ENCODE measurements at regions not wholly inside any gene's neighbourhood (a gene's known extent, or its start where the extent isn't known, plus 50 kb on each side); places are given as distances from the start of the nearest gene placed in this dataset.
A peak's percentile ranks its signal among the peaks of the same experiment; 100 is the strongest.
"Not testable (repeated sequence)": the region's sequence is repeated elsewhere in the genome, so short reads cannot be mapped to it uniquely, and the experiment has no call there.

DNA sequence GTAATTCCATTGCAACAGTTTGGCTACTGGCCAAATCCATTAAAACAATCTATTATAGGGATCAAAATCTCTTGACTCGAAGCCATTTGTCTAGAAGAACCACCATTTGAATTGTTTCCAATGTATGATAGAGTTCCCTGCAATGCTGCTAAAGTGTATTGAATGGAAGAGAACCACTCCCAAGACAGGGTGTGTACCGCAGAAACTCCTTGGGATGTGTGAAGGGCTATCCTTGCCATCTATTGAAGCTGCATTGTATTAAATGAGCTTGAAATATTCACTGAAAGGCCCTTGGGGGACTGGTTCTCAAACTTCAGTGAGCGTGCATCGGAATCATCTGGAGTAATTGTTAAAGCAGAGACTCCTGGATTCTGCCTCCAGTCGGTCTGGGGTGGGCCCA lies 260.4 kb upstream of the MEIS1 start:
- DNase-seq (ENCODE audit: low read depth in 2 of 2), result no peak

DNA sequence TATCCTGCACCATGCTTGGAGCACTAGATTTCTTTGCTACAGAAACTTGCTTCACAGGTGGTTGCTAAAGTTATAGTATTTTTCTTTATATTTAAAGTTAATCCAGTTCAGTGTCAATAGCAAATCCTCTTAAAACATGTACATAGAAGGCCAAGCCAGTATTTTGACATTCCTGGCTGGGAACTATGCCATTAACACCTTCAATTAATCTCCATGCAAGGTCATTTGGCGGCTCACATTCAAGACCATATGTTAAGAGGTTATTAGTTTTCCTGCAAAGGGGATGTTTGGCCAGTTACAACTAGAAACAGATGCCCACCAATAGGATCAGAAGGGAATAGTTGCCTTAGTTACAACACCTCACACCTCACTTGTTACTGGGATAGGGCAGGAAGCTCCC lies 261.3 kb upstream of the MEIS1 start:
- no peak for DNase-seq (ENCODE audit: low read depth in 2 of 2)

DNA sequence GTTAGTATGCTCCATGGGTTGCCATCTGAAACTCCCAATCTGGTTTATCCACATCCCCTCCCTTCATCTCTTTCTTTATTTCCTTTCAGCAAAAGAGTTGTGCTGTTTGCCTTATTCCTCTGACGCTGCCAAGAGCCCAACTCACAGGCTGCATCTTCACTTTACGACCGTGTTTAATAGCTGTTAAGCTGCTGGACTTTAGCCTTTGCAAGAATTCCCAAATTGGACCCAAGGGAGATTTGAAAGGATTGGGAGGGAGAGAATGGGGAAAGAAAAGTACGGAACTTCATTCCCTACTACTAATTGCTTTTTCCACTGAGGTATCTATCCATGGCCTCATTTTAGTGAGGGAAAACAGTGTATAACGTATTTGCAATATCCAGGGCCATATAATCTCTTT lies 263.4 kb upstream of the MEIS1 start:
- DNase-seq (ENCODE audit: low read depth in 2 of 2), result no peak

- DNase-seq (ENCODE audit: low read depth in 2 of 2), result no peak
Measured at GRCh38 chr2:66170744-66171330, 264.1 kb upstream of the MEIS1 start.

DNA sequence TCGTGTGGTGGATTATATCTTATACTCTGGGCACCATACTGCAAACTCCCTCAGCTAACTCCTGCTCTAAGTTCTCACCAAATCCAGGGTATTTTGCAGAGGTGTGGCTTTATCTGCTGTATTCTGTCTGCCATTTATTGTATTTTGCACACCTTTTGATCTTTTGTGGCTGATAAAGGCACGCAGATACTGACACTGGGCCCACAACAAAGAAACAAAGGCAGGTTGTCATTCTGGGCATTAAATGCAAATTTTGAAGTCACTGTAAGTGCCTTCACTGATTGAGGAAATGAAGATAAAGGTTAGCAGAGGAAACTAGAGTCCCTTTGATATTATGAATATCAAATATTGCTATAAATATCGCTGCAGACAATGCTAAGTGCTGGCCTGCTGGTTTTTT lies 265.8 kb upstream of the MEIS1 start:
- no peak for DNase-seq (ENCODE audit: low read depth in 2 of 2)

GRCh38 chr2:66164470-66164869 lies 270.5 kb upstream of the MEIS1 start:
- no peak for DNase-seq (ENCODE audit: low read depth in 2 of 2)

DNA sequence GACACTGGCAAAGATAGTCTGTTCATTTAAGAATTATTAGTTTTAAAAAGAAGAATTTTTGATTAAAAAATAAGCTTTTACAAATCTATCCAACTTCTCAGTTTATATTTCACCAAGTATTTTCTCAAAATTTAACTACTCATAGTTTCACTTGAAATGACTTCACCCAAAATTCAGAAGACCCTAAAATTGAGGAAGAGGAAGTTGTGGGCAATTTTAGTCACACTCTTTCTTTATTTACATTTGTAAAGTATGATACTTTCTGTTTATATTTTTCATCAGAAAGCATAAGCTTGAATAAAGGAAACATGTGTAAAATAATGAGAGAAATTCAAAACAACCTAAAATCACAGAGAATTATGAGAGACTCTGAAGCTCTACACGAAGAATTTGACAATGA lies 278.8 kb upstream of the MEIS1 start:
- DNase-seq (ENCODE audit: low read depth in 2 of 2), result no peak

GRCh38 chr2:66153941-66154340 lies 281.0 kb upstream of the MEIS1 start:
- no peak for DNase-seq (ENCODE audit: low read depth in 2 of 2)

- DNase-seq (ENCODE audit: low read depth in 2 of 2), result no peak
Measured at GRCh38 chr2:66145490-66145889, 289.4 kb upstream of the MEIS1 start.

GRCh38 chr2:66144324-66144723 lies 290.6 kb upstream of the MEIS1 start:
- not testable (repeated sequence) for DNase-seq (ENCODE audit: low read depth in 2 of 2)

DNA sequence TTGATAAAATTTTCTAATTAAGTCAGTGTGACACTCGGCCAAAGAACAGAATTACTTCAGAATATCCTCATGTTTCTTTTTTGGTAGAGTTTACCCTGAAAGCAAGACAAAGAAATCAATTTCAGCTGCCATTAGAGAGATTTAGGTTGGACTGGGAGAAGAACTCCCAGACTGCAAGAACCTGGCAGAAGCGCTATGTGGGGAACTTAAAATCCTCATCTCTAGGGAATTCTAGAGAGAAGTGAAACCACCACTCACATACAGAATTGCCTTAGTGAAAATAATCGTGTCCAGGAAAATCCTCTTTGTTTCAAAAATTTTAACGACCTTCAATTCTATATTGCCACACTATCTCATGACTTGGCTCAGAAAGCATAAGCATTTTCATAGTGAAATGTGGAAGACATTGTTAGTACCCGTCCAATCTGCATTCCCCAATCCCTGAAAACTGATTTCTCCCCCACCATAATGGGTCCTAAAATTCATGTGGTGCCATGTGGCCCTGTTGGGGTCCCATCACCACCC lies 297.3 kb upstream of the MEIS1 start:
- no peak for DNase-seq (ENCODE audit: low read depth in 2 of 2)

DNA sequence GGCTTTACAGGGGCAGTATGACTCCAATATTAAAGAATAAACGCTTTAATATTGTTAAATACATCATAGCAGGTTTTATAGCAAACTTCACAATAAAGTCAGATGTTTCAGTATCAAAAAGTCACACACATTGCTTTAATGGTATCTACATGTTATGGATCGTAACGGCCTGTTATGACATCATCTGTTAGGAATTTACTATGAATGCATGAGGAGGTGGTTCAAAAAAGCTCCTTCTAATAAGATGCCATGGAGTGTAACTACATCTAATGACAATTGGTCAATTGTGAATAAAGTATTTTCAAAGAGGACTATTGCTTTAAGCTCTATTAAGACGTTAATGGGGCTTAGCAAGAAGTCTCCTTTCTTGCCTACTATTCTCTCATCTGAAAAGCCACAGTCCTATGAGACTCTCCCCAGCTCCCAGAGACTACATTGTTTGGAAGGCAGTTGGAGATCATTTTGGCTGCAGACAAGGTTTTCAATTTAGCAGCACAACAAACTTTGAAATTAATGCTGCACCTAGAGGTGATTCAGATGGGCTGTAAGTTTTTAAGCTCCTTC lies 300.7 kb upstream of the MEIS1 start:
- DNase-seq (ENCODE audit: low read depth in 2 of 2), result peak; percentile 1 to 2

- DNase-seq (ENCODE audit: low read depth in 2 of 2), result no peak
Measured at GRCh38 chr2:66127656-66128055, 307.3 kb upstream of the MEIS1 start.

DNA sequence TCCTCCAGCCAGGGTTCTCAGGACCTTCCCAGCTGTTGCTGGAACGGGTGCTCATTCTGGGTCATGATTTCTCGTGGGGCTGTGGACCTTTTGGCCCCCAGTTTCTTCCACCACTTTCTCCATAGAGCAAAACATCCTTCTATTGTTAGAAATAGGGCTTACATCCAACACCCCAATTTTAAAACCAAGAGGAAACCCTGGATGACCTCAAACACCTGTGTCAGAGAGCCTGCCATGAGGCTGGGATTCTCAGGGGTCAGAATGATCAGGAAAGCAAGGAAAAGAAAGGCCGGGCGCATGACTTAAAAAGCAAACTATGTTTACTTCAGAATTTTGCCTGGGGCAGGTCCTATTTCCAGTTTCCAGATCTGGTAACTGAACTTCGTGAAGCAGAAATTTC lies 307.9 kb upstream of the MEIS1 start:
- DNase-seq (ENCODE audit: low read depth in 2 of 2), result no peak

GRCh38 chr2:66125951-66126350 lies 309.0 kb upstream of the MEIS1 start:
- no peak for DNase-seq (ENCODE audit: low read depth in 2 of 2)

DNA sequence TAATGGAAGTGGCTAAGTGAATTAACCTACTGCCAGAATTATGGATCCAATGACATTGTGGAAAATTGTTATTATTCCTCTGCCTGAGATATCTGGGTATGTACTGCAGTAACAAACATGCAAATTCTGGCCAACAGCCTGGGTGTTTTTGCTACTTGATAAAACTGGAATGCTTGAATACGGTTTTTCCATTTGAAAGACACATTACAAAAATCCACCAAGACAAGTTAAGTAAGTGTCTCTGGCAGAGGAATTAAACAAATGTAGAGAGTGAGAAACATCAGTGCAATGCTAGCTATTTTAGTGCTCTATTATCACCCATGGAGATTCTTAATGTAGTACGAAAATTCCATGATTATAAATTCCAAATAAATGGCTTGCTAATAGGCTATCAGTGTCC lies 312.4 kb upstream of the MEIS1 start:
- no peak for DNase-seq (ENCODE audit: low read depth in 2 of 2)

GRCh38 chr2:66121946-66122345 lies 313.0 kb upstream of the MEIS1 start:
- no peak for DNase-seq (ENCODE audit: low read depth in 2 of 2)

- DNase-seq (ENCODE audit: low read depth in 2 of 2), result no peak
Measured at GRCh38 chr2:66113988-66114625, 320.8 kb upstream of the MEIS1 start.

DNA sequence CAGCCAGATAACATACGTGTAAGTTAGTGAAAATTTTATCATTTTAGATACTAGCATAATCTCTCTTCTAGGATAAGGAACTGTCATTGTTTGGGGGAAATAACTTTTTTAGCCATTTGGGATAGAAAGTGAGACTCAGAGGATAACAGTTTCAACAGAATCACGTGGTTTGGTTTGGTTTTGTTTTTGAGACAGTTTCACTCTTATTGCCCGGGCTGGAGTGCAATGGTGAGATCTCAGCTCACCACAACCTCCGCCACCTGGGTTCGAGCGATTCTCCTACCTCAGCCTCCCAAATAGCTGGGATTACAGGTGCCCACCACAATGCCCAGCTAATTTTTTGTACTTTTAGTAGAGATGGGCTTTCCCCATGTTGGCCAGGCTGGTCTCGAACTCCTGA lies 323.2 kb upstream of the MEIS1 start:
- DNase-seq (ENCODE audit: low read depth in 2 of 2), result no peak

DNA sequence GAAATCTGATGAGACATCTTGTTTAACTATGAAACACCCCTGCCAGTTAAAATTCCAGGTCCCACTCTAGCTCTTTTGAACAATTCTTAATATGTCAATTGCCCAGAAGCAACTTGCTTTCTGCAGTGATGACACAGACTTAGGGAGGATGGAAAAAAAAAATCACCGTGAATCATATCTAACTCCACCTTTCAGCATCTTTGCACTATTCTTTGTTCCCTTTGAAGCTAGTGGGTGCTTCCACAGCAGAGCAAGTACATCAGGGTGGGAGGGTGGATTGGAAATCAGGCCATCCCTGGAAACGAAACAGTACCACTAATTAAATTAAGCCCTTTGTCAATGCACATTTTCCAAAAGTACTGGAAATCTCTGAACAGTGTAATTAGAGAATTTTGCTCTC lies 324.3 kb upstream of the MEIS1 start:
- no peak for DNase-seq (ENCODE audit: low read depth in 2 of 2)

DNA sequence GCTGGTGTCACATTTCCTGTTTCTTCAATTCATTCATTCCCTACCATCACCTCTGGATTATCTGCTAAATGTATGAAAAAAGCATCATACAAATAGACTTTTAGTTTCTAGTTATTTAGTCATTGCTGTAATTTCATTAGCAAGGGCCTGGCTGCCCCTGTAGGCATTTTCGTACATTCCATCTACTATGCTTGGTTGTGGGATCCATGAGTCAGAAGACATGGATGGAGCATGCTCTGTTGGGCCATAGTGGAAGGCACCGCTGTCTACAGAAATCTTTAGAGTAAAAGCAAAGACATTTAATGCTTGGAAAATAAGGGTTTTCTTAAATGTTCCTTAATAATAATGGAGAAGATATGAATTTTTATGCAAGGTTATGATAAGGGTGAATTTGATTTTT lies 324.8 kb upstream of the MEIS1 start:
- DNase-seq (ENCODE audit: low read depth in 2 of 2), result no peak

DNA sequence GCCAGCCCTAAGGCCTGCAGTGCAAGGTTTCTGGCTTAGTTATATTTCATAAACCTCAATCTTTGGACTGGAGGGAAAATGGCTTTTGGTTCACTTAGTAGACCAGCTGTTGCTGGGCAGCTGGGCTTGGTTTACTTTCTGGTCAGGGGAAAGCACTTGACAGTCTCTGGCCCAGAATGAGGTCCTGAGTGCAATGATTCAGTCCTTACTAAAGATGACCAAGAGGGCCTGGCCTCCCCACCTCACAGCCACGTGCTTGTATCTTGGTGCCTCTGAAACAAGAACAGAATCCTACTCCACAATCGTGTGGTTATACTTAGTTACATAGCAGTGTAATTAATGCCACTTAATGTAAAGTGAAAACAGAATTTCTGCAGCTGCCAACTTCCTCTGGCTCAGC lies 325.5 kb upstream of the MEIS1 start:
- no peak for DNase-seq (ENCODE audit: low read depth in 2 of 2)

DNA sequence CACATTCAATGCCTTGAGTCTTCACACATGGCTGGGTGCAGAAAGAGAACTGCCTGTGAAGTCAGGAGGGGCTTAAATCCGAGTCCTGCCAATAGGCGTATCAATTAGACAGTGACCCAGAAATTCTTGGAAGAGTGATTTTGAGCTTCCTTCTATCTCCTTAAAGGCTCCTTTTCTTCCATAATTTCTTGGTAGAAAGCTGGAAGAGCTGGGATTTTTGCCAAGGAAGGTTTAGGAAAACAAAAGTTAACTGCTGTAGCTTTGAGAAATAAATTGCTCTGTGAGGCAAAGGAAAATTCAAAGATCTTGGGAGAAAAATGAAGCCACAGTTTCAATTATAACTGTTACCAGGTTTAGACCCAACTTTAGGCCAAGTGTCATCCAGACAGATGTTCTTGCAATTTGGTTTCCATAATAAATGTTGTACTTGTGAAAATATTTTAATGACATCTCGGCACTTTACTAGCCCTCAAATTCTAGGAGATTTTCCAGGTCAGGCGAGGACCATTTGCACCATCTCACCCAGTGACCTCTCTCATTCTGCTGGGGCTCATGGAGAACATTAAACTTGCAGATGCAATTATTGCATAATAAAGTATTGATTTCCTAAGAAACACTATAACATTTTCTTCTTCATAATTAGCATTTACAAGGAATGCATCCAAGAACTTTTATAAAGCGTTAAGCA lies 329.7 kb upstream of the MEIS1 start:
- no peak for DNase-seq (ENCODE audit: low read depth in 2 of 2)
